Kidney capillary endothelial cell (primary cell): ENCODE measurements at regions not wholly inside any gene's neighbourhood (a gene's known extent, or its start where the extent isn't known, plus 50 kb on each side); places are given as distances from the start of the nearest gene placed in this dataset.
"Not testable (repeated sequence)": the region's sequence is repeated elsewhere in the genome, so short reads cannot be mapped to it uniquely, and the experiment has no call there.

ENCODE experiments used
- DNase-seq: peaks from one replicate; pipeline ENCODE4 v3.0.0-alpha.2; 2018; ENCODE audit warnings: low spot score

DNA sequence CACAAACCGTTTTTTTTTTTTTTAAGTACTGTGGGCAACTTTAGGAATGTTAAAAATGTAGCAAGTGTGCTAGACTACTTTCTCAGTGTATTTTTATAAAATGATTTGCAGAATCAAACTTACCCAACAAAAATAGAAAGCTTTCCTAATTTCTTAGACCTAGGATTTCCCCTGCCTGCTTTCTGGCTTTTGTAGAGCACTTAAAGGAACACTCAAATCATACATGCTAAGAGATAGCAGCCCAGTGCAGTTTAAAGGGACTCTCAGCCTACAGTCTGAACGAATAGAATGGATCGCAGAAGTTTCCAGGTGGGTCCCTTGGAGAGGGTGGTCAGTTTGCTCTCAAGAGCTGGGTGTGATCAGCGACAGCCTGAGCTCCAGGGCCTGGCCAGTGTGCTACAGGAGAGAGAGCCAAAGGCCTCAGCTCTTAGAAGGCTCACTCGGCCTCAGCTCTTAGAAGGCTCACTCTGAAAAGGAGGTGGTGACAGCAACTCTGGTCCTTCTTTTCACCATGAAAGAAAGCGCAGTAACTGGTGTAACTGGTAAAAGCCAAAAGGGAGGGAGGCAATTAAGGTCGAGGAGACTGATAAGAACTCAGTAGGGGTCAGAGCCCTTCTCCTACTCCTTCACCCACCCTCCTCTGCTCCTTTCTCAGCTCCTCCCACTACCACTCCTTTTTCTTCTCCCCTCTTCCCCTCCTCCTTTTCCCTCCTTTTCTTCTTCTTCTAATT is 142.4 kb downstream of the ZFP64 start:
- DNase-seq = no peak

DNA sequence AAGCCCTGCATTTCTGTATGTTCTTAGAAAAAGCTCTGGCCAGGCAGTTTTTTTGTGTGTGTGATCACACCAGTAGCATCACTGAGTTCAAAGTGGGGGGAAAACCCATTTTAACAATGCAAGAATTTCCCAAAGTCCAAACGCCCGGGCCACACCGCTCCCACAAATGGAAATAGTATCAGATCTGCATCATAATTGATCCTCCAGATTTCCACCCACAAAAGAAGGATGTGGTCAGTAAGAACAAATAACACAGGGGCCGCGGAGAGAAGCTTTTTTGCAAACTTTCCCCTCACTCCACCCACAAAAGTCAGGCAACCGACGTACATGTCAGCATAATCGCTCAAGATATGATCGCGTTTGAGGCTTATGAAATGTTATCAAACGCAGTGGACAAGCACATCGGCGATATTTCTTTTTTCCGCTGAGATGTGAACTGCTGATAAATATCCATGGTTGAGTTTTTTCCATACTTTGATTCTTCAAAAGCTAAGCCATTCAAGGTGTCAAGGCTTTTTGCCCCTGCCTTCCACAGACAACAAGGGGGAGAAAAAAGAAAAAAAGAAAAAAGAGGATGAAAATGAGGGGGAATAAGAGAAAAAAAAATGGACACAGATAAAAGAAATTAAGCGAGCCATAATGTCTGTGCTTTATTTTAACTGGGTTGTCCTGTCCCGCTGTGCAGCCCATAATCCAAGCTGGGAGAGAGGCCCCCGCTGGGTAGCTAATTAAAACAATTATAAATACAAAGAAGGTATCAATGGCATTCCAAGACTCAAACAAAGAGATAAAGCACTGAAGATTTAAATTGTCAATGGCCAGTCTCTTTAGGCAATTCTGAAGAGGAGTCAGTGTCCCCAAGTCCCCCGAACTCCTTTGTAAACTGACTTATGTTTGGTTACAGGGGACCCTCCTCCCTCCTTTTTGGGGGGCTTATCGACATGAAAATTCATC is 143.5 kb downstream of the ZFP64 start:
- no peak for DNase-seq

DNA sequence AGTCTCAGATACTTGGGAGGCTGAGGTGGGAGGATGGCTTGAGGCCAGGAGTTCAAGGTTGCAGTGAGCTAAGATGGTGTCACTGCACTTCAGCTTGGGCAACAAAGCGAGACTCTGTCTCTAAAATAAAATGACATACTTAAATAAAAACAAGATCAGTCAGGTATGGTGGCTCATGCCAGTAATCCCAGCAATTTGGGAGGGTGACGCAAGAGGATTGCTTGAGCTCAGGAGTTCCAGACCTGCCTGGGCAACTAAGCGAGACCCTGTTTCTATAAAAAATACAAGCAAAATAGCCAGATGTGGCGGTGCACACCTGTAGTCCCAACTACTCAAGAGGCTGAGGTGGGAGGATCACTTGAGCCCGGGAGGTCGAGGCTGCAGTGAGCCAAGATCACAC is 149.6 kb downstream of the ZFP64 start:
- no peak for DNase-seq

DNA sequence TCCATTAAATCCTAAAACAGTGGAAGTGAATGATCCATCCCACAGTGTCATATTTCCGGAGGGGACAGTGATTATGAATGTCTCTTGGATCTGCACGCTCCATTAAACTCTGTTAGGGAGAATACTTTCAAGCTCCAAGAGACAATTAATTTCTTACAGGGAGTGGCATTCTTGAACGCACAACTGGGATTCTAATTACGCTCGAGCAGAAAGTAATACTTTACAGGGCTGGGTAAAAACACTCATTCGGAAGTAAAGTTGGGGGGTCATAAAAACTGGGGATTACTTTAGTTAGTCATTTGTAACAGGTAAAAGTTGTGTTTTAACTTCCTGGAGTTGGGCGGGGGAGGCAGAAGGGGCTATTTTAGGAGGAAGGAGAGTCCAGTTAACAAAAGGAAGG is 151.8 kb downstream of the ZFP64 start:
- no peak for DNase-seq

DNA sequence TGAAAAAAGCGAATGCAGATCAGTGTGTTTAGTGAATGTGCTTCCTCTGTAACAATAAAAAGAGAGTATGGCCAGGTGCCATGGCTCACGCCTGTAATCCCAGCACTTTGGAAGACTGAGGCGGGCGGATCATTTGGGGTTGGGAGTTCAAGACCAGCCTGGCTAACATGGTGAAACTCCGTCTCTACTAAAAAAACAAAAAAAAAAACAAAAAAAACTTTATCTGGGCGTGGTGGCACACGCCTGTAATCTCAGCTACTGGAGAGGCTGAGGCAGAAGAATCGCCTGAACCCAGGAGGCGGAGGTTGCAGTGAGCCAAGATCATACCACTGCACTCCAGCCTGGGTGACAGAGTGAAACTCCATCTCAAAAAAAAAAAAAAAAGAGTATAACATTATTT is 152.9 kb downstream of the ZFP64 start:
- DNase-seq = not testable (repeated sequence)

DNA sequence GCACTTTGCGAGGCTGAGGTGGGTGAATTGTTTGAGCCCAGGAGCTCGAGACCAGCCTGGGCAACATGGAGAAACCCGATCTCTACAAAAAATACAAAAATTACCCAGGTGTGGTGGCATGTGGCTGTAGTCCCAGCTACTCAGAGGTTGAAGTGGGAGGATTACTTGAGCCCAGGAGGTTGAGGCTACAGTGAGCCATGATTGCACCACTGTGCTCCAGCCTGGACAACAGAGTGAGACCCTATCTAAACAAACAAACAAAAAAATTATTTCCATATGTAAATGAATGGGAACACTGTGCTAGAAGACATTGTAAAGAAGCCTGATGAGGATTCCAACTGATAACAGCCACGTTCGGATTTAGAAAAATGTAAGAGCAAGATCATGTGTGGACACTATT is 154.2 kb downstream of the ZFP64 start:
- DNase-seq = no peak

DNA sequence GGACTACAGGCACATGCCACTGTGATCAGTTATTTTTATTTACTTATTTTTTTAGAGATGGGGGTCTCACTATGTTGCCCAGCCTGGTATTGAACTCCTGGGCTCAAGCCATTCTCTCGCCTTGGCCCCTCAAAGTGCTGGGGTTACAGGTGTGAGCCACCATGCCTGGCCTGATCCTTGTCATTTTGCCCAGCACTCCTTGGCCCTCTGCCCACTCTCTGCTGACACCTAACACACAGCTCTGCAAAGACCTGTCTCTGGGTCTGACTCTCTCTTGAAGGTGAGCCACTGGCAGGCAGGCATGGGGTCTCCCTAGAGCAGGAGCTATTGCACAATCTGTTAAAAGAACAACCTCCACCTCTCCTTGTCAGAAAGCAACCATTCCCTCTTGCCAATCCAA is 155.6 kb downstream of the ZFP64 start:
- no peak for DNase-seq

DNA sequence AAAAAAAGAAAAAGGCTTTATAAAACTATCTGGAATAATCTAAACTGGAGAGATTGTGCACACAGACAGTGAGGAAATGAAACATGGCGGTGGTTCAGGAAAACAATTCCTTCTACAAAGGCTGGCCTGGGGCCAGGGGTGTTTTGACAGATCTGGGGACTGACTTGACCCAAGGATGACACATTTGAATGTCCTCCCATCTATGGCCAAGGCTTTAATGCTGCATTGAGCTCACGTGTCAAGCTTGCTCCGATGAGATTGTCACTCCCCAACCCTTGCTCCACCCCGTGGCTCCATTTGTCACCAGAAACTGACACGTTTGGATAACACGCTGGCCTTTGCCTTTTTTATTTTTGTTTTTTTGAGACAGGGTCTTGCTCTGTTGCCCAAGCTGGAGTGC is 156.1 kb downstream of the ZFP64 start:
- peak; percentile 12 for DNase-seq

DNA sequence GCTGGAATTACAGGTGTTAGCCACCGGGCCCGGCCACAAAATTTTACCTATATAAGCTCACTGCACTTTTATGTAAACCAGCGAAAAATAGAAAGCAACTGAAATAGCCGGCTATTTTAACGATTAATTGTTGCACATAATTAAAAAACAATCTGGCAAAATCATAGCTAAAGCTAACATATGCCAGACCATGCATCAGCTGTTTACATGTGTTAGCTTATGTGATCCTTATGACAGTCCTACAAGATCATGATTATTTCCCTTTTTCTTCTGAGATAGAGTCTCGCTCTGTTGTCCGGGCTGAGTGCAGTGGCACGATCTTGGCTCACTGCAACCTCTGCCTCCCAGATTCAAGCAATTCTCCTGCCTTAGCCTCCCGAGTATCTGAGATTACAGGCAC is 157.0 kb downstream of the ZFP64 start:
- DNase-seq = no peak

DNA sequence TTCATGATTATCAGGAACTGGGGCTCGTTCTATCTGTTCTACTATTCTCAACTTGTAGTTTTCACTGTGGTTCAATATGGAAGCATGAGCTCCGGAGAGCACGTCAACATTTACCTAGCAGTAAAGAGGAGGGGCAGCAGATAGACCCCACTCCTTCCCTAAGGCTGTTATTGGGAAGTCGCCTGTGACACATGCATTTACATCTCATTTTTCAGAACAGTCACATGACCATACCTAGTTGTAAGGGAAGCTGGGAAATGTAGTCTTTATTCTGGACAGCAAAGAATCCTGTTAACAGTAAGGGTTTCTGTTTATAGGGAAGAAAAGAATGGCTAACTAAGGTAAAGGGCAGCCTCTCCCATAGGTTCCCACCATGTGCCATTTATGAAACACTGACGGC is 158.3 kb downstream of the ZFP64 start:
- DNase-seq = no peak

DNA sequence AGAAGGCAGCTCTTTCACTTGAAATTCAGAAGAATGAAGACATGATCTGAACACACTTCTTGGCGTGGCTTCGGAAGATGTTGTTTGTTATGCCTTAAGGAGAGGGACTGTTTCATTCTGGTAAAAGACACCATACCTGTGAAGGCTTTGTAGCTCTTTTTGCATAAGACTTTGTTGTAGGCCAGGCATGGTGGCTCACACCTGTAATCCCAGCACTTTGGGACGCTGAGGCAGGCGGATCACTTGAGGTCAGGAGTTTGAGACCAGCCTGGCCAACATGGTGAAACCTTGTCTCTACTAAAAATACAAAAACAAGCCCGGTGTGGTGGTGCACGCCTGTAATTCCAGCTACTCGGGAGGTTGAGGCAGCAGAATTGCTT is 159.3 kb downstream of the ZFP64 start:
- DNase-seq = not testable (repeated sequence)

DNA sequence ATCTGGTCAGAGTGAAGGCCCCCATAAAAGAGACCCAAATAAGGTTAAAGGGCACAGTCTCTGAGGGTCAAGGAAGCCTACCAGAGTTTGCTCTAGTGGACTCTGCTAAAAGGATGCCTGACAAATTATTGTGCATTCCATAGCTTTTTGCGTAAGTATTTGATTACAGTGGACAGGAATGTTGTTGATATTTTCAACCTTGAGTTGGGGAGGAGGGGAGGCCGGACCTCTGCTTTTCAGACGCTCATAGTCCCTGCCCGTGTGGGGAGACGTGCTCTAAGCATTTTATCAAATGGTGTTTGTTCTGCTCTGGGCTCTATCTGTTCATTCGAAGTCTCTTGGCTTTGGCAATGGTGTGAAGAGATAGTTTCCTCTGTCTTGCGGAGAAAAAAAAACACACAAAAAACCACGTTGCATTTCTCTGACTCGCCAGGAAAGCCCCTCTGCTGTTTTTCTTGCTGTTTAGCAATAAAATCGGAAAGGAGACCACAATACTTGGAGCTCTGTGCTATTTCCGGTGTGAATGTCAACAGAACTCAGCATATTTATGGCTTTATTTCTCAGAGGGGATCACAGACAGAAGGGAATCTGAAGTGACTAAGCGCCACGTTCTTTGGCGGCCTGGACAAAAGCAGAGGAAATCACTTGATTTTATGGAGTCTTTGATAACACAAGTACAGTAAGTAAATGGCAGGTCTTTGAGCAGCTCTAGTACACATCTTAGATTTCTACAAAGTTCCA is 159.8 kb downstream of the ZFP64 start:
- peak; percentile 75 for DNase-seq

DNA sequence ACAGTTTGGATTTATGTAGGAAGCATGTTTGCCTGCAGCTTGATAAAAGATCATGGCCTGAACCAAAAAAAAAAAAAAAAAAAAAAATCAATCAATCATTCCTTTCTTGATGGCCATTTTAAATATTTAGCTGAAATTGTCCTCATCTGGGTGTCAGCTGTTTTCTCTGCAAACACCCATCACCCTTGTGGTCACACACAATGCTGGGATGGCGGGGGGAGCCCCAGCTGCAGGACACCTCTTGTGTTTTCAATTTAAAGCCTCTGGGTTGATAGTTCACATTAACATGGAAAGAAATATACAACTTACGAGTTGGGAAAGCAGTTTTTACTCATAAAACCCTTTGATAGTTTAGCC is 160.4 kb downstream of the ZFP64 start:
- DNase-seq = no peak

DNA sequence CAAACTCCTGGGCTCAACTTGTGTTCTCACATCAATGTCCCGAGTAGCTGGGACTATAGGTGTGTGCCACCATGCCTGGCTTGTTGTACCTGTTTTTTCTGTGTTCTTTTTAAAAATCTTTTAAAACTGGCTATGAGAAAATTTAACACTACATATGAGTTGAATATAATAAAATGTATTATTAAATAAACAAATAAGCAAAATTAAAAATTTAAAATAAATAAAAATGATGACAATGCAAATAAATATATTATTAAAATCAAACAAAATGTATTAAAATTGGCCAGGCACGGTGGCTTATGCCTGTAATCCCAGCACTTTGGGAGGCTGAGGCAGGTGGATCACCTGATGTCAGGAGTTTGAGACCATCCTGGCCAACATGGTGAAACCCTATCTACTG is 162.4 kb downstream of the ZFP64 start:
- DNase-seq = not testable (repeated sequence)

DNA sequence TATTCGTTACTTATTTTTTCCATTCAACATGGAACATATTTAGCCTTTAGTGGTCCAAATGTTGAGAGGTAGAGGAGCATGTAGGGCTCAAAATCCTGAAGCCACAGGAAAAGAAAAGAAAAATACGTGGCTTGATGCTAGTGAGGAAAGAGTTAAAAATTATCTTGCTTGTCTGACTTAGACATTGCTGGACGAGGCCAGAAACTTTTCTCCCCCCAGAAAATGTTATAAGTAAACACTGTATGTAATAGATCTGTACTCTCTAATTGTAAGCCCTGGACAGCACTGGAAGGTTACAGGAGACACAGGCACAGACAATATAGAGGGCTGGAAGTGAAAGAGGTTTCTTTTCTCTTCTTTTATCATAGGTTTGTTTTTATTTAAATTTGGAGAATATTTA is 165.6 kb downstream of the ZFP64 start:
- no peak for DNase-seq

DNA sequence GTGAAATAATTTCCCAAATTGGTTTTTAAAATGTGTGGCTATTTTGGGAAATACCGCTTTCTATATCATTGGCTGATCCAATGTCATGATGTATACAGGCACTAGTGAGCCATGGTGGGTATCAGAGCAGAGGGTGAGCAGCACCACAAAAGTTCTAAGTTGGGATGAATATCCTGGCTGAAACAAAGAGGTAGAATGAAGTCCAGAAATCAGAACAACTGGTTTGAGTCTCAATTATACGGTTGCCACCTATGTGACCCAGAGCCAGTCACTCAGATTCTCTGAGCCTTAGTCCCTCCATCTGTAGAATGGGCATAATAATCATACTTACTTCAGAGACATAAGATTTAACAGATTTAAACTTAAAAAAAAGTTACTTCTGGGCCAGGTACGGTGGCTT is 172.3 kb downstream of the ZFP64 start:
- DNase-seq = no peak

DNA sequence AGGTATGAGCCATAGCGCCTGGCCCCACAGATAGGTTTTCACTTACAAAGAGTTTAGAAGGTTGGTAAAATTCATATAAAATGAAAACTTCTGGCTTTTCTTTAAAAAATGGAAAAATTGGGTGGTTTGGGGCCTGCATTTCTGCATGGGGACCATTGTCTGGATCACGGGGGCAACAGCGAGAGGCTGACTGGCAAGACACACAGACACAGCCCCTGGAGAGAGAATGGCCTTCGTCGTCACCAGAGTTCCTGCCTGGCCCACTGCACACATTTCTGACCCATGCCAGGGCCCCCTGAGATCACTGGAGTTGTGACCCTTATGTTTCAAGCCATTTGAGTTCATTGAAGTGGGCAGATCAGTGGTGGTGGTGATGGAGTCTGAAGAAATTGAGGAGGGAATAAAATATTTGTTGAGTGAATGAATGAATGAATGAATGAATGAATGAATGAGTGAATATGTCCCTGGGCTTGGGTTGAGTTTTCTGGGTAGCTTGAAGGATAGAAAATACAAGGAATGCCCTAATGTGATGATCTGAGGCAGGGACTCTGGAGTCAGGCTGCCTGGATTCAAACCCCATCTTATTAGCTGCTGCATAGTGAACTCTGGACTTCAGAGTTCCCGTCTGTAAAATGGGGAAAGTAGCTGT is 173.8 kb downstream of the ZFP64 start:
- DNase-seq = no peak

DNA sequence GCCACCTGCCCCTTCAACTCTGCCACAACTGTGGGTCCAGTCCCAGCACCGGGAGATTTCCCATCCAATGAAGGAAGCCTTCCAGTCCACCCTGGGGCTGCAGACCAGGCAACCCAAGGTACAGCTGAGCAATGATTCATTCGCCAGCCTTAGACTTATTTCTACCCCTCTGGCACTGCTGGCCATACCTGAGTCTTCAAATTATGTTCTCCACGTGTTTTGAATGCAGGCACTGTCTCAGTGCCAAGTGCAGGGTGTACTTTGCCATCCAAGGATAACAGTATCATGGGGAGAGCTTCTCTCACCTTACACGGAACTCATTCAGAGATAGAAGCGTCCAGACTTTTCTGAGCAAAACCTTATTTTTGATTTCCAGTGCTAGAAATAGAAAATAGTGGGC is 175.6 kb downstream of the ZFP64 start:
- DNase-seq = no peak

DNA sequence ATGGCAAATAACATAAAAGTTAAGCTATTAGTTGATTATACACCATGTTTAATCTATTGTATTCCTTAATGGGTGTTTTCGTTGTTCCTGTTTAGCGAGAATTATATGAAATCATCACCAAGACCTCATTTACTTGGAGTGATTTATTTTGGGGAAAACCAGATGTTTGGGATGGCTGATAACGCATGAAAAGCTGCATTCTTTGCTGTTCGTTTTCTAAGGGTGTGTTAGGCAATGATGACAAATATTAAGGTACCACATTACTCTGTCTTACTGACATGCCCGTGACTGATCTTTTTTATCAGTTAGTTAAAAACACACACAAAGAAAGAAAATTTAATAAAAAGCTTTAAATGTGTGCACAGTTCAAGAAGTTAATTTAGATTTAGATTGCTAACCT is 176.4 kb downstream of the ZFP64 start:
- no peak for DNase-seq

DNA sequence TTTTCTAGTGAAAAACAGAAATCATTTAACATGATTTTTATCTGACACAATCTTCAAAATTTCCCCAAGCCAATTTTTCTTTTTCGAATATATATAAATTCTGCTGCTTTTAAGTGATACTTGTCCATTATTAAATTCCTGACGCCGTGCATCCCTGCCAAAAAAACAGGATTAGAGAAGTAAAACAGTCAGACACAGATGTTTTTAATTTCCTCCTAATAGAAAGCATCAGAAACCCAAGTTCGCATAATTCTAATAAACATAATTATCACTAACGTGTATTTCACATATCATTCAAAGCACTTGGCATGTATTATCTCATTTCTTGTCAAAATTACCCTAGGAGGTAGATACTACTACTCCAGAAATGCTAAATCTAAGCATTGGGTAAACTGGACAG is 179.5 kb downstream of the ZFP64 start:
- DNase-seq = no peak

DNA sequence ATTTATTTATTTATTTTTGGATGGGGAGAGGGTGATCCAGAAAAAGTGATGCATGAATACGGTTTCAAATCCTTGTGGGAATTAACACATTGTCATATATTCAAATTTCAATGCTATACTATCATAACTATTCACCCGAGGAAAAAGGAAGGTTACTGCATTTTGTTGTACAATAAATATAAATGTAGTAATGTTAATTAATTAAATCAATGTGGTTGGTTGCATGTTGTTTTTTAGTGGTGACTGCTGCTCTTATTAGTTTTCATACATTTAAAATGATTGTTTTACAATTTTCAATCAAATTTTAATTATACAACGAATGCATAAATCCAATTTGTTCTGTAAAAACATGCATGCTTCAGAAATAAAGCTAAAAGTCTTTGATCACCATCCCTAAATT is 180.5 kb downstream of the ZFP64 start:
- DNase-seq = no peak

DNA sequence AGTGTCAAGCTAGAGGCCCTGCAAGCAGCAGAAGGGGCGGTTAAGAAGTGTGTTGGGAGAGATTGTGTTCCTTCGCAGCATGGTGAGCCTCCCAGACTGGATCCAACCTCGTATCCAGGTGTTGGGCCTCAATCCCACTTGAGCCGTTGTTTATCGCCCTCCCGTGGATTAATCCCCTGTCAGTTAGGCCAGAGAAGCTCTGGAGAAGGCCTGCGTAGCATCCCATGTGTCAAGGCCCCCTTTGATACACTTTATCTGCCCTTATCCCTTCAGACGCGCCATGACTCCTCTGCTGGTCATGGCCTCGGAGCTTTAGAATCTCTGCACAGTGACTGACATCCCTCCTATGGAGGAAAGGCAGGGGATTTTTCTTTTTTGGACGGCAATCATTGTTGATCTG is 181.0 kb downstream of the ZFP64 start:
- no peak for DNase-seq
